ENCODE measurements at regions not wholly inside any gene's neighbourhood (a gene's known extent, or its start where the extent isn't known, plus 50 kb on each side); places are given as distances from the start of the nearest gene placed in this dataset.

DNA sequence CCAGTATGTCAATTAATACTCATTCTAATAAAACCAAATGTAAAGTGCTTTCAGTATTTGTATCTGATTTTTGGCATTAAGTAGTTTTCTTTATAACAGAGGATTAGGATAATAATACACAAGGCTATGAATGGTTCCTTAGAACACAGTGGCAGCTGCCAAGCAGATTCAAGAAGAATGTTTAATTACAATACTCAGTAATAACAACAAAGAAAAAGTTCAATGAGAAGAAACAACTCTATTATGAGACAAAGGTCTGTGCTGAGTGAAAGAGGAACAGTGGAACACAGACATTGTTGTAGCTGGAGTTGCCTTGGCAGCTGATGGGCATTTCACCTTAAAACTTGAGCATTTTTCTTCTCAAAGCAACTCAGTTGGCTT lies 502.6 kb upstream of the NR3C2 start:
- in situ Hi-C loops (cut with MboI) (no loop called here), intact Hi-C loops (cut with micrococcal nuclease; ENCODE audit: unreplicated experiment) (no loop called here)
- Histone ChIP-seq H3K79me2 (ENCODE audit: control insufficient read depth, insufficient read depth, low read length) (no peaks in the 10 kb centered on the region), H3K9ac (ENCODE audit: control insufficient read depth, insufficient read depth, low read length) (no peak overlapping the region), H3K27me3 (replicated peaks in 1 of 2; ENCODE audit: control insufficient read depth in 2 of 2, insufficient read depth in 2 of 2, low read length in 1 of 2) (no peaks in the 10 kb centered on the region), H3K4me3 (no peak overlapping the region), H3K4me2 (ENCODE audit: control insufficient read depth, insufficient read depth) (no peak overlapping the region), H3K4me1 (ENCODE audit: control insufficient read depth, insufficient read depth, low read length) (no peaks in the 10 kb centered on the region), H3K36me3 (ENCODE audit: control insufficient read depth in 2 of 2, insufficient read depth in 2 of 2, low read length in 1 of 2) (no peaks in the 10 kb centered on the region), H4K20me1 (ENCODE audit: control insufficient read depth, insufficient read depth) (no peaks in the 10 kb centered on the region; the same call in 1 of the 2 replicates), H3K27ac (ENCODE audit: control insufficient read depth, insufficient read depth) (no peak overlapping the region), H3K9me3 (replicated peaks; ENCODE audit: control insufficient read depth, insufficient read depth, low read length) (no peaks in the 10 kb centered on the region), H2AFZ (ENCODE audit: control insufficient read depth, low read depth, low read length) (no peak overlapping the region)
- ChIA-PET POLR2A (no interaction called here), RAD21 (ENCODE audit: unreplicated experiment) (no interaction called here), SMC1A (ENCODE audit: uncharacterized antibody, unreplicated experiment) (interaction anchor here (0.9 to 1.5 kb wide), 3 partner anchors 9 to 18 kb away, joined by 3 read pairs; no protein-coding TSS in a partner anchor), CTCF (no interaction called here)
- no peak for FAIRE-seq
- no TSS peak for BruUV-seq (replicated peaks)
- no peak for DNase-seq (ENCODE audit: low read depth, low spot score)
- no peak for ATAC-seq
- TF ChIP-seq SKIL (IDR thresholded peaks at IDR 0.05; ENCODE audit: low read depth, poor library complexity, severe bottlenecking): no peak
- no peak for TF ChIP-seq MTA3 (IDR thresholded peaks at IDR 0.05; ENCODE audit: borderline replicate concordance, low read length)
- no peak for TF ChIP-seq NR2F1 (conservative IDR thresholded peaks at IDR 0.05)
- TF ChIP-seq, protein P1, sequence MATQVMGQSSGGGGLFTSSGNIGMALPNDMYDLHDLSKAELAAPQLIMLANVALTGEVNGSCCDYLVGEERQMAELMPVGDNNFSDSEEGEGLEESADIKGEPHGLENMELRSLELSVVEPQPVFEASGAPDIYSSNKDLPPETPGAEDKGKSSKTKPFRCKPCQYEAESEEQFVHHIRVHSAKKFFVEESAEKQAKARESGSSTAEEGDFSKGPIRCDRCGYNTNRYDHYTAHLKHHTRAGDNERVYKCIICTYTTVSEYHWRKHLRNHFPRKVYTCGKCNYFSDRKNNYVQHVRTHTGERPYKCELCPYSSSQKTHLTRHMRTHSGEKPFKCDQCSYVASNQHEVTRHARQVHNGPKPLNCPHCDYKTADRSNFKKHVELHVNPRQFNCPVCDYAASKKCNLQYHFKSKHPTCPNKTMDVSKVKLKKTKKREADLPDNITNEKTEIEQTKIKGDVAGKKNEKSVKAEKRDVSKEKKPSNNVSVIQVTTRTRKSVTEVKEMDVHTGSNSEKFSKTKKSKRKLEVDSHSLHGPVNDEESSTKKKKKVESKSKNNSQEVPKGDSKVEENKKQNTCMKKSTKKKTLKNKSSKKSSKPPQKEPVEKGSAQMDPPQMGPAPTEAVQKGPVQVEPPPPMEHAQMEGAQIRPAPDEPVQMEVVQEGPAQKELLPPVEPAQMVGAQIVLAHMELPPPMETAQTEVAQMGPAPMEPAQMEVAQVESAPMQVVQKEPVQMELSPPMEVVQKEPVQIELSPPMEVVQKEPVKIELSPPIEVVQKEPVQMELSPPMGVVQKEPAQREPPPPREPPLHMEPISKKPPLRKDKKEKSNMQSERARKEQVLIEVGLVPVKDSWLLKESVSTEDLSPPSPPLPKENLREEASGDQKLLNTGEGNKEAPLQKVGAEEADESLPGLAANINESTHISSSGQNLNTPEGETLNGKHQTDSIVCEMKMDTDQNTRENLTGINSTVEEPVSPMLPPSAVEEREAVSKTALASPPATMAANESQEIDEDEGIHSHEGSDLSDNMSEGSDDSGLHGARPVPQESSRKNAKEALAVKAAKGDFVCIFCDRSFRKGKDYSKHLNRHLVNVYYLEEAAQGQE (IDR thresholded peaks at IDR 0.05; ENCODE audit: low read depth, low read length): no peak
- no peak for TF ChIP-seq ATF7 (IDR thresholded peaks at IDR 0.05; ENCODE audit: low read depth)
- TF ChIP-seq, protein P2, sequence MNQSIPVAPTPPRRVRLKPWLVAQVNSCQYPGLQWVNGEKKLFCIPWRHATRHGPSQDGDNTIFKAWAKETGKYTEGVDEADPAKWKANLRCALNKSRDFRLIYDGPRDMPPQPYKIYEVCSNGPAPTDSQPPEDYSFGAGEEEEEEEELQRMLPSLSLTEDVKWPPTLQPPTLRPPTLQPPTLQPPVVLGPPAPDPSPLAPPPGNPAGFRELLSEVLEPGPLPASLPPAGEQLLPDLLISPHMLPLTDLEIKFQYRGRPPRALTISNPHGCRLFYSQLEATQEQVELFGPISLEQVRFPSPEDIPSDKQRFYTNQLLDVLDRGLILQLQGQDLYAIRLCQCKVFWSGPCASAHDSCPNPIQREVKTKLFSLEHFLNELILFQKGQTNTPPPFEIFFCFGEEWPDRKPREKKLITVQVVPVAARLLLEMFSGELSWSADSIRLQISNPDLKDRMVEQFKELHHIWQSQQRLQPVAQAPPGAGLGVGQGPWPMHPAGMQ (IDR thresholded peaks at IDR 0.05; ENCODE audit: borderline replicate concordance): no peak

Data from GM12878 (cell line).